Myocyte (in vitro differentiated cells): ENCODE measurements at regions not wholly inside any gene's neighbourhood (a gene's known extent, or its start where the extent isn't known, plus 50 kb on each side); places are given as distances from the start of the nearest gene placed in this dataset.
A peak's percentile ranks its signal among the peaks of the same experiment; 100 is the strongest.
"Not testable (repeated sequence)": the region's sequence is repeated elsewhere in the genome, so short reads cannot be mapped to it uniquely, and the experiment has no call there.

Experiments
- DNase-seq: peaks from one replicate; pipeline ENCODE4 v3.0.0-alpha.2; 2012; ENCODE audit warnings: low read depth

- DNase-seq, result no peak
Observed at GRCh38 chr7:27410812-27411544, 168.4 kb downstream of the EVX1 start.

DNA sequence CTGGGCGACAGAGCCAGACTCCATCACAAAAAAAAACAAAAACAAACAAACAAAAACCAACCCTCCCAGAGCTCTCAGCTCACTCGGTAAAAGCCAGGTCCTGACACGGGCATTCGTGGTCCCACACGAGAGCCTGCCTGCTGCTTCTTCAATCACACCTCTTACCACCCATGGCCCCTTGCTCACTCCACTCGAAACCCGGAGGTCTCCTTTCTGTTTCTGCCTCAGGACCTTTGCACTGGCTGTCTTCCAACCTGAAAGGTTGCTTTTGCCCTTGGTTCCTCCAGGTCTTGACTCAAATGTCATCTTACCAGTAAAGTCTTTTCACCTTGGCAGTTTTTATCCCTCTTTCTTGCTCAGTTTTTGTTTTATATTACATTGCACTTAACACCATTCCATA lies 169.6 kb downstream of the EVX1 start:
- no peak for DNase-seq

GRCh38 chr7:27418541-27418940 lies 175.9 kb downstream of the EVX1 start:
- DNase-seq, result no peak

DNA sequence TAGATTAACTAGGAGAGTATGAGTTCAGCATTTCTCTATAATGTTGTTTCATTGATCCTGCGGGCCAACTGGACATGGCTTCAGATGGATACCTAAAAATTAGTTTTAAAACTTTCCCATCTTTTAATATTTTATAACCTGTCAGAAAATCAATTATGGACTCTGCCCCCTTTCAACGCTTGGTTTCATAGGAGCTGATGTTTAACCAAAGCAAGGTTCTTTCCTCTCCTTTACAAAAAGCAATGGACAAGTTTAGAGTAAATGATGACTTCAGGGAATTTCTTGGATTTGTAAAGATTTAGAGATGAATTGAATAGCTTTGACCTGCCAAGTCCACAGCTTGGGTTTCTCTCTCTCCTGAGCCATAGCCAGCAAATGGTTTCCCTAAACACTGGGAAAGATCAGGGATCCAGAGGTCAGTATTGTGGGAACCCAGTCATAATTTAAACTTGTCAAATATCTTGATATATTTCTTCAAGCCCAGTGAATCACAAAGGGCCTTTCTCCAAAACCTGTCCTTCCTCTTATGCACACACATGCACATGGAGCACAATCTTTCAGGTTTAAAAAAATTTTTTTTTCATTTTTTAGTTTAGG lies 177.1 kb downstream of the EVX1 start:
- DNase-seq, result peak; percentile 9

- peak; percentile 27 for DNase-seq
Observed at GRCh38 chr7:27420702-27421101, 178.1 kb downstream of the EVX1 start.

GRCh38 chr7:27423290-27423689 lies 180.7 kb downstream of the EVX1 start:
- no peak for DNase-seq

- DNase-seq, result no peak
Observed at GRCh38 chr7:27423821-27424220, 181.2 kb downstream of the EVX1 start.

- no peak for DNase-seq
Observed at GRCh38 chr7:27424231-27424630, 181.6 kb downstream of the EVX1 start.

- DNase-seq, result no peak
Observed at GRCh38 chr7:27424749-27425148, 182.1 kb downstream of the EVX1 start.

DNA sequence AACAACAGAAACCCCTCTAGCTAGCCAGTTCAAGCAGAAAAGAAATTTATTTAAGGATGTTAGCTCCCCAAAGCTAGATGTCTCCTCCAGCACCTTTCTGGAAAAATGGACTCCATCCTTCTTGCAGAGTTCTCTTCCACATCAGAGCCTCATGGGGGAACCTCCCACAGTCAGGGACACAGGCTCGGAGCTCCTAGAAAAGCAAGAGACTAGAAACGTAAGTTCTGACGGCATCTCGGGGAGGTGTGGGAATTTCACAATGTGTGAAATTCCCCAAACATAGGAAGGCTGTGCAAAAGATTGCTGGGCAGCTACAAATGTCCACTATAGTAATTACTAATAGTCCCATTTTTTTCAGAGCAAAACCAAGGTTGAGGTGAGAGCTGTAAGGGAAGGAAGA lies 184.8 kb downstream of the EVX1 start:
- no peak for DNase-seq

- DNase-seq, result no peak
Observed at GRCh38 chr7:27430105-27430504, 187.5 kb downstream of the EVX1 start.

GRCh38 chr7:27431465-27431864 lies 188.9 kb downstream of the EVX1 start:
- no peak for DNase-seq

- no peak for DNase-seq
Observed at GRCh38 chr7:27433581-27433980, 191.0 kb downstream of the EVX1 start.

- peak; percentile 72 for DNase-seq
Observed at GRCh38 chr7:27434756-27435400, 192.3 kb downstream of the EVX1 start.

GRCh38 chr7:27435461-27435860 lies 192.9 kb downstream of the EVX1 start:
- DNase-seq, result peak; percentile 69

DNA sequence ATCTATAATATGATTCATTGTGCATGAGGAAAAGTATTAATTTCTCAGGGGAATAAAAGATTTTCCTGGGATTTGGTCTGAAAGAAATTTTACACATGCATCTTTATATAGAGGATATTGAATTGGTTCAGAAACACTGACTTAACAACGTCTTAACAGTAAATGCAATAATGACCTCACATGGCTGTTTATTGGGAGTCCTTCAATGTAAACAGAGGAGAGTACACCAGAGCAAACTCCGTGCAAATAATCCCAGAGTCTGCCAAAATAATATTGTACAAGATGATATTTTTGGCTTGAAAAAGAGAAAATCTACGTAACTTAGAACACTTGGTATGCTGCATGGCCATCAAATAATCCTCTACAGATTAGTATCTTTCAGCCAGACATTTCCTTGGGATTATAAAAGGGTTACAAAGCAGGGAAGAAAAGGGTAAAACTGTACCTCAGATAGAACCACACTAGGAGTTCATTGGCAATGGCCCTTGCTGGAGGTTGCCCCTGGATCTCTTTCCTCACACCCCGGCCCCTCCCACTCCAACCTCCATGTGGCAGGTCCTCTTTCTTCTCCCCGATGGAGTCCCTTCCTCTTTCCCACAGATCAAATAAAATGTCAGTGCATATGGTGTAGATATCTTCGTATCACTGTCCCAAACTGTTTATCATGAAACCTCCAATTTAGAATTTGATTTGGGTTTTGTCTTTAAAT lies 196.4 kb downstream of the EVX1 start:
- DNase-seq, result no peak

GRCh38 chr7:27442455-27442854 lies 199.9 kb downstream of the EVX1 start:
- DNase-seq, result peak; percentile 19

- not testable (repeated sequence) for DNase-seq
Observed at GRCh38 chr7:27449046-27449445, 206.4 kb downstream of the EVX1 start.

GRCh38 chr7:27453702-27454405 lies 208.8 kb downstream of the HIBADH start:
- peak; percentile 61 for DNase-seq

- DNase-seq, result not testable (repeated sequence)
Observed at GRCh38 chr7:27457120-27457519, 205.6 kb downstream of the HIBADH start.
